ENCODE measurements at regions not wholly inside any gene's neighbourhood (a gene's known extent, or its start where the extent isn't known, plus 50 kb on each side); places are given as distances from the start of the nearest gene placed in this dataset.
"Not testable (repeated sequence)": the region's sequence is repeated elsewhere in the genome, so short reads cannot be mapped to it uniquely, and the experiment has no call there.

GRCh38 chr4:162945713-162946112, 221.0 kb downstream of the NAF1 start:
- intact Hi-C loops (cut with micrococcal nuclease): no loop called here

- intact Hi-C loops (cut with micrococcal nuclease): no loop called here
Observed at GRCh38 chr4:162943263-162943662, 223.4 kb downstream of the NAF1 start.

DNA sequence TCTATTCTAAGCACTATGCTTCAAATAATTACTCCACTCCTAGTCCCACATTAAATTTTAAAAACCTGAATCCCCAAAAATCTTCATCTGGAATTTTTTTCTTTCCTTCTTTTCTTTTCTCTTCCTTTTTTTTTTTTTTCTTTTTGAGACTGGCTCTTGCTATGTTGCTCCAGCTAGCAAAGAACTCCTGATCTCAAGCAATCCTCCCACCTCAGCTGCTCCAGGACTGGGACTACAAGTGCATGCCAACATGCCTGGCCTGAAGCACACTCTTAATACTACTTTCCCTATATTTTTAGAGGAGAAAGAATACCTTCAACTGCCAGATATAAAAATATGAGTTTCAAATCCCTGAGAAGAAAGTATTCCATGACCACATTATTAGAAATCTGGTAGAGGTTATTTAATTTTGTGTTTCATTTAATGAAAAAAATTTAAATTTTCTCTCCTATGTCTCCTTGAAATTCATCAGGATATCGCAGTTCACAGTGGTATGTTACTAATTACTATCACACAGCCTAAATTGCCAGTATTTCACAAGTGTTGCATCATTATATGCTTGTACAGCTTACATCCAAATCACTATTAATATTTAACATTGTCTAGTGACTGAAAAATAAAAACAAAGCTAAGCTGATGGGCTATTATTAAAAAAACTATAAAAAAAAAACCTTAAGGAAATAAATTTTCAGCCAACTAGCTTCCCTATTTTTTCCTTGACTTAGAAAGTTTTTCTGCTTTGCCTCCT, 227.8 kb downstream of the NAF1 start:
- intact Hi-C loops (cut with micrococcal nuclease): no loop called here

DNA sequence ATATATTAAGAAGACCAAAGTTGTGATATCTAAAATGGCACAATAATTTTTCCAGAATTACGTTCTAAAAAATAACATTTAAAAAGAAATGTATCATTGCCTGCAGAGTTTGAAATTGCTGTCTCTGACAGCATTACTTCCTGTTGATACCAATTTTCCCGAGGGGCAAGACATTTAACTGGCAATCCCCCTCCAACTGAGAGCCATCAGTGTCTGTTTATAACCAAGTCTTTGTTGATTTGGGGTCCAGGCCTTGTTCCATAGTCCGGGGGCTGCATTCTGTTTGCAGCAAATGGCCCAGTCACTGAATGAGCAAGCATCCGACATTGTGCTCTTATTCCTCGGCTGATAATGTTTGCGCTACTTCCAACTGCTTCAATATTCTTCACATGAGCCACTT, 231.5 kb downstream of the NAF1 start:
- intact Hi-C loops (cut with micrococcal nuclease): no loop called here

- intact Hi-C loops (cut with micrococcal nuclease): no loop called here
Observed at GRCh38 chr4:162931286-162931685, 235.4 kb downstream of the NAF1 start.

- intact Hi-C loops (cut with micrococcal nuclease): no loop called here
Observed at GRCh38 chr4:162921178-162921785, 245.4 kb downstream of the NAF1 start.

GRCh38 chr4:162920649-162921048, 246.0 kb downstream of the NAF1 start:
- intact Hi-C loops (cut with micrococcal nuclease): no loop called here

DNA sequence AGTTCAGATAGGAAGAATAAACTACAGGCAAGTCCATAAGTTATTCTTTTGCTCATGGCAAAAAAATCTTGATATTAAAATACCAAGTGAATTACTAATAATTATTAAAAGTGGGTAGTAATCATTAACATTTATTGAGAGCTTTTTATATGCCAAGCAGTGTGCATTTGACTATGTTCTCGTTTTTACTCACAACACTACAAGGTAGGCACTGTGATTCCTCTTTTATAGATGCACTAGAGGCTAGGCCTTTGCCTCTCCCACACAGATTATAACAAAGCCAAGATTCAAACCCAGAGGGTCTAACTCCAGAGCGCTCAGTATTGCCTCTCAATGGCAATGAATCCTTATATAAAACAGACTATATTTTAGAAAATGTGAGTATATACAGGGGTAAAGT, 254.2 kb downstream of the NAF1 start:
- intact Hi-C loops (cut with micrococcal nuclease): no loop called here

- intact Hi-C loops (cut with micrococcal nuclease): no loop called here
Observed at GRCh38 chr4:162911349-162911748, 255.3 kb downstream of the NAF1 start.

DNA sequence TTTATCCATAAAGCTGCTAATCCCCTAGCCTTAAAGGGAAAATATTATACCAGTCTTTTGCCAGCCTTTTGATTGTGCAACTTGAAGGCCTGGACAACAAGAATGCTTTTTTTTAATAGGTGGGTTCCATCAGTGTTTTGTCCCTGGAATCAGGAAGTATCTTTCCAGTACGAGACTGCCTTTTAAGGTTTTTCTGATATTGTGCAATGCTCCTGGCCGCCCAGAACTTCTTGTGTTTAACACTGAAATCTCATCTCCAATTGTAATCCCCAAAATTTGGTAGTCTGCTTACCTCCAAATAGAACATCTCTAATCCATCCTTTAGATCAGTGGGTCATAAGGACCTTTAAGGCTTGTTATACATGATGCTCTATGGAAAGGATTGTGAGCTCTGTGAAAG, 256.7 kb downstream of the NAF1 start:
- intact Hi-C loops (cut with micrococcal nuclease): no loop called here

DNA sequence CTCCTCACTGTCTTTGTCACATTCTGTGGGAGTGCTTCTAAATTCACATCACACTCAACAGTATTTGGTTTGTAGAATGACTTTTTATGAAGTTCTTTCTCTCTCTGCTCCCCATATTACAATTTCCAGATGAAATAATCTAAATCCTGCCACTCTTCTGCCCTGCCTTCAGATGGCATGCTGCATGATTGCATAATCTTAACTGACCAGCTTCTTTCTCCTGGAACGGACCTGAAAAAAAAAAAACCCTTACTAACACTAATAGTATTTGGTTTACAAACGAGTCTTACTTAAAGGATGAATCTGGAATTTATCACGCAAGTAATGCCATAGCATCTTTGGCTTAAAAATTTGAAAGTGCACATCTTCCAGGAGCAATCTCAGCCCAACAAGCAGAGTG, 272.3 kb downstream of the NAF1 start:
- intact Hi-C loops (cut with micrococcal nuclease): no loop called here

DNA sequence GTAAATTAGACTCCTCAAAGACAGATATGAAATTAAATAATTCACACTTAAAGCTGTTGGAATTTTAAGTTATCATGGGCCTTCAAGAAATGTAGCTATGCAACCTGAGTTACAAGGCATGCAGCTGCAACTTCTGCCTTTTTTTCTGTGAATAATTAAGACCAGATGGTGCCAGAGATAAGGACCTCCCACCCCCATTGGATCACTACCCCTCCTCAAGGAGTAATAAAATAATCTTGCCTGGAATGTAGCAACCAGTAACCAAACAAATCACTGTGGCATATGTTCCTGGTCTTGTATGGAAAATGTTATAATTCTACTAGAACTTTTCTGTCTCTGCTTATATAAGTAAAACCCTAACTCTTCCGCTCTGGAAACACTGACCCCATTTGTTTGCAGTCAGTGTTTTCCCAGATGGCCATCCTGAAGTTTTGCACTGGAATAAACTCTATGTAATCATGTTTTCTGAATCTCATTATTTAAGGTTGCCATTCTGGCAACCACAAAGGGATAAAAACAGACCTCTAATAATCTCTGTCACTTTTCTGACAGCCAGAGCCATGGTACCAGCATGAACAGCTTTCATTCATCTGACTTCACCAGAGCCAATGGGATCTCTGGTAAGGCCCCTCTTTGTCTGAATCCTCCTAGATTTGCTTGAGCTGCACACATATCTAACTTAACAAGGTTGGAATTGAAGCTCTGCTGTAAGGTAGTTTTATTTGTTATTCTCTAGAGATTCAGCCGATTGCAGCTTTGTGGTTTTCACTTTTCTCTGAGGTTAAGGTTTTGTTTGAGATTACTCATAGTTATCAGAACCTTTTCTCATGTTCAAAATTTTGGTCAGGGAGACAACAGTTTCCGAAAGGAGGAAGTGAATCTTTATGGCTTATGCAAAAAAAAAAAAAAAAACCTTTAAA, 274.6 kb downstream of the NAF1 start:
- intact Hi-C loops (cut with micrococcal nuclease): no loop called here

DNA sequence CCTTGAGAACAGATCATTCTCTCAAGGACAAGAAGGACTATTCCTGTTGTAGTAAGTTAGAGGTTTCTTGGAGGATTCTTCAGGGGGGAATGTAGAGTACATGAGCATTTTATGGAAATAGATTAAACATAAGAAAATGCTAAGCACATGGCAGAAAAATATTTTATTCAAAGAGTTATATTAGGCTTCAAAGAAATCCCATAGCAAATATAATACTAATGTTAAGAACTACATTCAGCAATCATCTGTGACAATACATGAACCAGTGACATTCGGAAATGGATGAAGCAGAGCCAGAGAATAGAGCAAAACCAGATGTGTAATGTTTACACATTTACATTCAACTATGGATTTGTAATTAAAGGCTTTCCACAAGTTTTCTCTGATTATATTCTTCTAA, 288.6 kb downstream of the NAF1 start:
- intact Hi-C loops (cut with micrococcal nuclease): no loop called here

GRCh38 chr4:162874748-162875147, 291.9 kb downstream of the NAF1 start:
- intact Hi-C loops (cut with micrococcal nuclease): no loop called here

- intact Hi-C loops (cut with micrococcal nuclease): no loop called here
Observed at GRCh38 chr4:162871990-162872389, 294.7 kb downstream of the NAF1 start.

DNA sequence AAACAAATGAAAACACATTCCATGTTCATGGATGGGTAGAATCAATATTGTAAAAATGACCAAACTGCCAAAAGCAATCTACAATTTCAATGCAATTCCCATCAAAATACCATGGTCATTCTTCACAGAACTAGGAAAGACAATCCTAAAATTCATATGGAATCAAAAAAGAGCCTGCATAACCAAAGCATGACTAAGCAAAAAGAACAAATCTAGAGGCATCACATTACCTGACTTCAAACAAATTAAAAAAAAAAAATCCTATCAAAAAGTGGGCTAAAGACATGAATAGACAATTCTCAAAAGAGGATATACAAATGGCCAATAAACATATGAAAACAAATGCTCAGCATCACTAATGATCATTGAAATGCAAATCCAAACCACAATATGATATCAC, 297.5 kb downstream of the NAF1 start:
- intact Hi-C loops (cut with micrococcal nuclease): no loop called here

- intact Hi-C loops (cut with micrococcal nuclease): no loop called here
Observed at GRCh38 chr4:162866565-162866964, 300.1 kb downstream of the NAF1 start.

GRCh38 chr4:162865102-162865501, 301.6 kb downstream of the NAF1 start:
- intact Hi-C loops (cut with micrococcal nuclease): no loop called here

- intact Hi-C loops (cut with micrococcal nuclease): no loop called here
Observed at GRCh38 chr4:162853788-162854187, 312.9 kb downstream of the NAF1 start.

DNA sequence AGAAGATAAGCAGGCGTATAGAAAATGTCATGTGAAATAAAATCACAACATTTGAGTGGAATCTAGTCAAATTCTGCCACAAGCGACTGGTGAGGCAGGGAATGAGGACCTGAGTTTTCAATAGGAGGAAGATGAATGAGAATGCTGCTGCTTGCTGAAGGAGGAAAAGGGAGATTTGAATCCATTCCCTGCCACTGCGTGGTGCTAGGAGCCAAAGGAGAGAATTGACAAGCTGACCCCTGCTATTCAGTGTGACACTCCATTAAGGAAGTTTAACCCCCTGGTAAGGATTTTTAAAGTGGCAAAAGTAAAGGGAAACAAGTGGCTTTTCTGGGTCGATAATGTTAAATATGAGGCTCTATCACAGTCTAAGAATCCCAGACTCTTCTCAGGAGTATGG, 314.0 kb downstream of the NAF1 start:
- intact Hi-C loops (cut with micrococcal nuclease): no loop called here

- intact Hi-C loops (cut with micrococcal nuclease): not testable (repeated sequence)
Observed at GRCh38 chr4:162851241-162851758, 315.4 kb downstream of the NAF1 start.

DNA sequence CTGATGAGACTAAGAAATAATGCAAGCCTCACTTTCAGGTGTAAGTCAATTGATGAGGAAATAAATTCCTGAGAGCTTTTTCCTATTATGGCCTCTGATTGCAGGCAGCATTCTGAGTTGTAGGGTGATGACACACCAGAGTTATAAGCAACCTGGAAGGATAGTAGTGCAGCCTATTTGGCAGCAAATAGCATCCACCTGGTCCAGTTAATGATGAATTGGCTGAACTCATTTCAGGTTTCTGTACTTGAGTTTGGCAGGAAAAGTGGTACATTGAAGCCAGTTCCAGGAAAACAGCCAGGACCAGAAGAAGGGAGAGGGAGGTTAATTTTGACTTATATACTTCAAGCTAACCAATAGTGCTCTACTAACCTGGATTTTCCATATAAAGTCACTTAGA, 316.8 kb downstream of the NAF1 start:
- intact Hi-C loops (cut with micrococcal nuclease): no loop called here
